Right cardiac atrium (tissue), 5 donors: ENCODE measurements at regions not wholly inside any gene's neighbourhood (a gene's known extent, or its start where the extent isn't known, plus 50 kb on each side); places are given as distances from the start of the nearest gene placed in this dataset.

Experiments
- ATAC-seq, 2 donors: fragments of 200-7000 bp; cut with Tn5 transposase; one replicate each; pipeline versions ENCODE4 v1.8.0 to v1.9.1; 2020; ENCODE audit warnings: moderate library complexity in 2 of 2, mild to moderate bottlenecking in 1 of 2
- DNase-seq, 3 donors: peaks; one replicate each; pipeline ENCODE4 v3.0.0-alpha.2; 2020
- H3K27ac ChIP-seq: one replicate; pipeline ENCODE4 v1.5.1; 2013; ENCODE audit warnings: mild to moderate bottlenecking, low read length, control low read depth, moderate library complexity
- H3K27me3 ChIP-seq: one replicate; pipeline ENCODE4 v1.6.1; 2013; ENCODE audit not compliant: control insufficient read depth, insufficient read depth
- H3K4me1 ChIP-seq: one replicate; pipeline ENCODE4 v1.6.1; 2013; ENCODE audit warnings: low read length; ENCODE audit not compliant: control insufficient read depth, insufficient read depth
- H3K4me3 ChIP-seq: one replicate; pipeline ENCODE4 v1.5.1; 2013; ENCODE audit warnings: low read length, control low read depth
- H3K9me3 ChIP-seq: one replicate; pipeline ENCODE4 v1.6.1; 2013; ENCODE audit warnings: low read length; ENCODE audit not compliant: control insufficient read depth
- WGBS: extraction: QIAGEN DNeasy Blood & Tissue Kit; methylation state at CpG from one replicate; pipeline ENCODE4 v1.1.7; 2013; 5-methylcytosine and 5-hydroxymethylcytosine counted together
- intact Hi-C, 4 donors: fragments of 100-400 bp; cut with DNase I; formaldehyde crosslinking; loops; one replicate each; pipeline versions ENCODE4 v1.11.0 to v1.14.0; 2022 to 2023
- donor health status: healthy with polysubstance abuse.
- donor health status: DM: no; HTN: yes; CAD: no.
- donor health status: DM: no; HTN: no; CAD: no.
- donor health status: DM: no; HTN: yes; CAD: no; lungs with severe emphysema.
- donor health status: DM: yes; HTN: yes; CAD: no.

DNA sequence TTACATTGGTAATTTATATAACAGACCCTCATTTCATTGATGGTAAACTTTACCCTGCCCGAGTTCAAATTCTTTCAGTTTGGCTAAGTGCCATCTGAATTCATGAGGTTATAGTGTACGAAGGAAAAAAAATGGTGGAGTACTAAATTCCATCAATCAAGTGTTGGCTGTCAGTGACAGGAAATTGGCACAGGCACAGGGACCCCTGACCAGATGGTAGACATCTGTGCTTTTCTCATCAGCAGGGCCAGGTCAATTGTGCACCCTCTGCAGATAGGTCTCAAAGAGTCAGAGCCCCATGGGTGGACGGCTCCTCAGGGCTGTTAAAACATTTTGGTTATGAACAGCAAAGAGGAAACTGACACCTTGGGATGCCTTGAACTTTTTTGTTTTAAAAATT, 439.2 kb downstream of the SETBP1 start:
- whole genome bisulfite sequencing: 46% methylated on average over 3 of the region's 3 CpGs

DNA sequence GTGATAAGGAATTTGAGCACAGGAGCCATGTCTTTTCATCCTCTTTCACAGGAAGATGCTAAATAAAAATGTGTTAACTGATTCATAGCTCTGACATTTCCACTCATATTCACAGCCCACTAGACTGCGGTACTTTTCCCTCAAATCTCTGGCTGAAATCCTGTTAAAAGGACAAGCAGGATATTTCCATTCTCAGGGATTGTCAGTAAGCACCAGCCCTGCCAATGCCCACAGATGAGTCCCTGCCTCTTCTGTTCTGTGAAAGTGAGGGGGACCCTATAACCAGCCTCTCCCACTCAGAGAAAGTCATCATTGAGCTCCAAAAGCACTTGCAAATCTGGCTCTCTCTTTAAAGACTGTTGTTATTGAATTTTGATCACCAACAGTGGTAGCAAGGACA, 440.5 kb downstream of the SETBP1 start:
- Histone ChIP-seq H3K4me1 (no peaks in the 10 kb centered on the region), H3K9me3 (no peaks in the 10 kb centered on the region), H3K27ac (no peak overlapping the region), H3K4me3 (no peak overlapping the region), H3K27me3 (no peaks in the 10 kb centered on the region)
- 80% methylated on average over 1 of the region's 1 CpG for WGBS
- ATAC-seq: no peak
- DNase-seq: no peak
- intact Hi-C loops: no loop called here

More for the DNA sequence above, 439.2 kb downstream of the SETBP1 start:
- DNase-seq (no peak), ATAC-seq (no peak)
- no peaks in the 10 kb centered on the region for H3K27me3 ChIP-seq
- H3K4me3 ChIP-seq: no peak overlapping the region
- no peaks in the 10 kb centered on the region for H3K4me1 ChIP-seq
- intact Hi-C loops: no loop called here
- H3K27ac ChIP-seq: no peak overlapping the region
- no peaks in the 10 kb centered on the region for H3K9me3 ChIP-seq

DNA sequence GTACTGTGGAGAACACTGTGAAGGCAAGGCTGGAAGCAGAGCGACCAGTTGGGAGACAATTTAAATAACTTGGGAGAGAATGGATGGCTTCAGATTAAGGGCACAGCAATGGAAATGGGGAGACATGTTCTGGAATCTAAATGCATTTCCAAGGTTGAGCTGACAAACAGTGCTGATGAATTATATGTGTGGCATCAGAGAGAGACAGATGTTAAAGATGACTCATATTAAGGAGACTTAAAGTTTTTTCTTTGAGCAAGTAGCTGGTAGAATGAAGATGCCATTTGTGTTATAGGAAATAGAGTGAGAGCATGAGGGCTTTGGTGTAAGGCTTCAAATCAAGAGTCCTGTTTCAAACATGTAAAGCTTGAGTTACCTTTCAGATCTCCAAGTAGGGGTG, 441.8 kb downstream of the SETBP1 start:
- Histone ChIP-seq H3K27me3 (no peaks in the 10 kb centered on the region), H3K4me1 (no peaks in the 10 kb centered on the region), H3K27ac (no peak overlapping the region), H3K4me3 (no peak overlapping the region), H3K9me3 (no peaks in the 10 kb centered on the region)
- DNase-seq: no peak
- WGBS: 93% methylated on average over 1 of the region's 1 CpG
- no peak for ATAC-seq
- intact Hi-C loops: no loop called here

DNA sequence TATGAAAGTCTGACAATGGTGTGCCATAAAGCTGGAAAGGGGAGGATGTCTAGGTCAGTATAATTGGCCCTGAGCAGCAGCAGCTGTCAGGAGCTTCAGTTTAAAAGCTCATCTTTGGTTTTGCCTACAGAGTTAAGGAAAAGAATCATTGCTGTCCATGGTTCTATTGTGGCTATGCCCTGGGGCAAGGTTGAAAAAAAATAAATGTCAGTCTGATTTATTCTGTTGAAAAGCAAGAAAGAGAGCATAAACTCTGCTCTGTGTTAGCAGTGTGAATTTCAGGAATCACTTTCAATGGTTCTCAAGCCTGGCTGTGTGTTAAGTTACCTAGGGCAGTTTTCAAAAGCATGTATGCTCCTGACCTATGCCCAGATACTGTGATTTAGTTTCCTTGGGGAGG, 446.7 kb downstream of the SETBP1 start:
- ATAC-seq (no peak), DNase-seq (no peak)
- Histone ChIP-seq H3K4me3 (no peak overlapping the region), H3K4me1 (no peaks in the 10 kb centered on the region), H3K27me3 (no peaks in the 10 kb centered on the region), H3K27ac (no peak overlapping the region), H3K9me3 (no peaks in the 10 kb centered on the region)
- intact Hi-C loops: no loop called here

DNA sequence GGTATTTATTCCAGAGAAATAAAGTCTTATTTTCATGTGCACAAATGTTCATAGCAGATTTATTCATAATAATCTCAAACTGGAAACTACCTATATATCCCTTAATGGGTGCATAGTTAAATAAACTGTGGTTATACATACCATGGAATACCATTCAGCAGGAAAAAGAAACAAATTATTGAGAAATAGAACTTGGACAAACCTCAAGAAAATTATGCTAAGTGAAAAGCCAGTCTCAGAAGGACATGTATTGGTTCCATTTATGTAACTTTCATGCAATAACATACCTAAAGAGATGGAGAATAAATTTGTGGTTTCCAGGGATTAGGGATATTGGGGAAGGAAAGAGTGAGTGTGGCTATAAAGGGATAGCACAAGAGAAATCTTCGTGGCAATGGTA, 452.6 kb downstream of the SETBP1 start:
- WGBS: 96% methylated on average over 1 of the region's 1 CpG
- ATAC-seq (no peak), DNase-seq (no peak)
- no peaks in the 10 kb centered on the region for H3K9me3 ChIP-seq
- H3K4me1 ChIP-seq: no peaks in the 10 kb centered on the region
- intact Hi-C loops: no loop called here
- no peak overlapping the region for H3K27ac ChIP-seq
- no peak overlapping the region for H3K4me3 ChIP-seq
- no peaks in the 10 kb centered on the region for H3K27me3 ChIP-seq

DNA sequence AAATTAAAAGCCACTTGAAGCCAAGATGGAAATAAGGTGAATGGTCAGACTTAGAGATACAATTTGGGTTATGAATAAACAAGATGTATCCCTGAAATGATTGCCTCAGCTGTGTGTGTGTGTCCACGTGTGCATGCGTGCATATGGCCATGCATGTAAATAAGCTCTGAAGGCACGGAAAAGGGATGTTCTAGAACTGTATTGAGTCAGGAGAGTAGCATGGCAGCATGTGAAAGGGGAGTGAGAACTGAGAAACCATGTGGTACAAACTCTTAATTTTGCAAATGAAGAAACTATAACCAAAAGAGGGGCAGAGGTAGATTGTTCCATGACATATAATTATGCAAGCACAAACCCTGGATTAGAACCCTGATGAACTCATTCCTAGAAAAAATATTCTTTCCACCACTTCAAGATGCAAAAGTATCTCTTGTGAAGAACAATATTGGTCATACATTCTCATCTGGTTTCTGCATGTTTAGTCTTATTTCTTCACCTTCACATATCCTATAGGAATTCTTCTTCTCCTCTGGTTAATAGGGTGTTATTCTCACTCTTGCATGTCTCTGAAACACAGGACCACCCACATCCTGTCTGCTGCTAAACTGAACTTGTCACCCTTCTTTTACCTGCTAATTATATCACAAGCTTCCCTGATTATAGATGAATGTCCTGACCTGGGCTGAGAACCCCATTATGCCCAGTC, 455.8 kb downstream of the SETBP1 start:
- intact Hi-C loops: no loop called here
- Histone ChIP-seq H3K27me3 (no peaks in the 10 kb centered on the region), H3K4me1 (no peaks in the 10 kb centered on the region), H3K9me3 (no peaks in the 10 kb centered on the region), H3K4me3 (no peak overlapping the region), H3K27ac (no peak overlapping the region)
- WGBS: 89% methylated on average over 3 of the region's 3 CpGs
- ATAC-seq (no peak), DNase-seq (no peak)

DNA sequence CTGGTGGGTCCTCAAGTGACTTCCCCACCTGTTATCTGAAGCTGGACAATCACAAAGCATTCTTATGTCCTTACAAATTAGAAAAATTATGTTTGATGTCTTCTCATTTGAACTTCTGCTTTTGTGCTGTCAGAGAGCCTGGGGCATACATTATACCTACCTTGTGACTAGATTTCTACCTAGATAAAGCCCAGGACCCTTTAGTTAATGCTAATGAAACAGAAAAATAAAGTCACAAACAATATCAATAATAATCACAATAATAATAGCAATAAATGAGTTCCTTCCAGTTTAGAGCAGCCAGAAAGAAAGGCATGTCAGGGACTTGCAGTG, 456.4 kb downstream of the SETBP1 start:
- intact Hi-C loops: no loop called here
- no peak overlapping the region for H3K27ac ChIP-seq
- H3K4me3 ChIP-seq: no peak overlapping the region
- H3K9me3 ChIP-seq: no peaks in the 10 kb centered on the region
- no peaks in the 10 kb centered on the region for H3K27me3 ChIP-seq
- ATAC-seq (no peak), DNase-seq (no peak)
- H3K4me1 ChIP-seq: no peaks in the 10 kb centered on the region

DNA sequence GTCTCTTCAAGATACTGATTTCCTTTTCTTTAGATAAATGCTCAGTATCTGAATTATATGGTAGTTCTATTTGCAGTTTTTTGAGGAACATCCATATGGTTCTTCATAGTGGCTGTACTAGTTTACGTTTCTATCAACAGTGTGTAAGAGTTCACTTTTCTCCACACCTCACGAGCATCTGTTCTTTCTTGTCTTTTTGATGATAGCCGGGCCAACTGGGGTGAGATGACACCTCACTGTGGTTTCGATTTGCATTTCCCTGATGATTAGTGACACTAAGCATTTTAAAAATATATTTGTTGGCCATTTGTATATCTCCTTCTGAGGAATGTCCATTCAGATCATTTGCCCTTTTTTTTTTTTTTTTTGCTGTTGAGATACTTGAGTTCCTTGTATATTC, 458.8 kb downstream of the SETBP1 start:
- H3K27ac ChIP-seq: no peak overlapping the region
- ATAC-seq: no peak
- no peak overlapping the region for H3K4me3 ChIP-seq
- no peak for DNase-seq
- no peaks in the 10 kb centered on the region for H3K27me3 ChIP-seq
- no peaks in the 10 kb centered on the region for H3K9me3 ChIP-seq
- H3K4me1 ChIP-seq: no peaks in the 10 kb centered on the region
- intact Hi-C loops: no loop called here
- WGBS: 84% methylated on average over 4 of the region's 4 CpGs

DNA sequence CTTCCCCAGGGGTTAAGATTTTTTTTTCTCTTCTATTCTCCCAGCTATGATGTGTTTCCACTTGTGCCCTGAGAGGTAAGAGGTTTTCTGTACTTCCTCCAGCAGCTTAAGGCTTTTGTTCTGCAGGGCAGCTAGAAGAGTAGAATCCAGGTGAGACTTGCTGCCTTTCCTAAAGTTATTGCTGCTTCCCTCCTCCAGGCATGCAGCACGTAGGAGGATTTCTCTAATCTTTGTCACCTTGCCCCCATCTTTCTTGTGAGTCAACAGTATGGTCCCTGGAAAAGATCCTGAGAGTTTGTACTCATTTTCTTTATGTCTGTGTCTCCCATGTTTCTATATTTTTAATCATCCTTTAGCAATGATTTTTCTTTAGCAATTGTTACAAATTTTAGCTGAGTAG, 462.2 kb downstream of the SETBP1 start:
- H3K27me3 ChIP-seq: no peaks in the 10 kb centered on the region
- intact Hi-C loops: no loop called here
- no peak for DNase-seq
- no peak overlapping the region for H3K4me3 ChIP-seq
- H3K27ac ChIP-seq: no peak overlapping the region
- H3K9me3 ChIP-seq: no peaks in the 10 kb centered on the region
- H3K4me1 ChIP-seq: no peaks in the 10 kb centered on the region
- WGBS: 69% methylated on average over 1 of the region's 1 CpG
- ATAC-seq: no peak

DNA sequence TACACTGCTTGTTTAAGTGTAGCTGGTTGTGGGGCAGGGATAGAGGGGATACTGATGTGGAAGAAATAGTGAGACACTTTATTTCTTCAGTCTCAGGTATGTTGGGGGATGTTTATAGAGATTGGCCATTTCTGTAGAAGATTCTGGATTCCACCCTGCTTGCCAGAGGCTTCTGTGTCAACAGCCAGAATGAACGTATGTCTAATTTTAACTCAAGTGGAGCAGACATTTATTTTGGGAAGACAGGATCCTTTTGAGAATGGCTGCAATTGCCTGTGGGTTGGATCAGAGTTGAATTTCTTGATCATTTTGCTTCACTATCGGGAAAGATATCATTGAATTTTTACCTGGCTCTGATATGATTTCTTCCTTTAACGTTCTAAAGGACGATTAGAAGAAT, 465.6 kb upstream of the SLC14A2 start:
- no peaks in the 10 kb centered on the region for H3K27me3 ChIP-seq
- no peak for DNase-seq
- H3K4me1 ChIP-seq: no peaks in the 10 kb centered on the region
- H3K27ac ChIP-seq: no peak overlapping the region
- no peaks in the 10 kb centered on the region for H3K9me3 ChIP-seq
- no peak for ATAC-seq
- no peak overlapping the region for H3K4me3 ChIP-seq
- 65% methylated on average over 4 of the region's 4 CpGs for WGBS
- intact Hi-C loops: no loop called here

DNA sequence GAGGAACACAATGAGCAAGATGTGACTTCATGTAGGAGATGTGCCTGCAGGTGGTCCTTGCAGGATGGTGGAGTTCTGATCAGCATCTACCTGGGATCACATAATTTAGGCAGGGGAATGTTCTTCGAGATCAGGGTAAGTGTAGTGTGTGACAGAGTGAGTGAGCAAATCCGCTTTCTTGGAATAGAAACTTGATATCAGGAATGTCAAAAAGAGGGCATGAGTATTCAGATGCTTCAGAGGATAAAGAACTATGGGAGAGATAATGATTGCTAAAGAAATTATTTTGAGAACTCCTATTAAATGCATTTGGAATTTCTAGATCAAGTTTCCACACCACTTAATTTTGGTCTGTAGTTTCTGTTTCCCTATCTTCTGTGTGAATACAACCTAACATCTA, 463.6 kb upstream of the SLC14A2 start:
- ATAC-seq: no peak
- H3K4me1 ChIP-seq: no peaks in the 10 kb centered on the region
- no peak for DNase-seq
- no peak overlapping the region for H3K27ac ChIP-seq
- intact Hi-C loops: no loop called here
- H3K9me3 ChIP-seq: no peaks in the 10 kb centered on the region
- 92% methylated on average over 2 of the region's 2 CpGs for WGBS
- no peaks in the 10 kb centered on the region for H3K27me3 ChIP-seq
- no peak overlapping the region for H3K4me3 ChIP-seq

DNA sequence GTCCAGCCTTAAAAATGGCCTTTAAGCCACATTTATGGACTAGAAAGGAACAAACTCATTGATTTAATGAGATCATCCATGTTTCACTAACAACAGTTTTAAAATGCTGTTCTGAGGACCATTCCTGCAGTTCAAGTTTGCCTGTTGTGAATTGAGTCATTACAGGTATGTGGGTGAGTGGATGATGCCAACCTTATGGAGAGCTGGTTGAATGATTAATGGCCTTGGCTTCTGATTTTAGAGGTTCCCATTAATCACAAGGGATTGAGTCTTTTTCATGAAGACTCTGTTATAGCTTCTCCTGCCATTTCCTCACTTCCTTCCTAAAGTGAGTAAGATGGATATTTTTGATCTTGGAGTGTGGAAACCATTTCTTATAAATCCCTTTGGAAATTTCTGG, 459.8 kb upstream of the SLC14A2 start:
- intact Hi-C loops: no loop called here
- Histone ChIP-seq H3K4me3 (no peak overlapping the region), H3K27ac (no peak overlapping the region), H3K27me3 (no peaks in the 10 kb centered on the region), H3K9me3 (no peaks in the 10 kb centered on the region), H3K4me1 (no peaks in the 10 kb centered on the region)
- ATAC-seq (no peak), DNase-seq (no peak)
